Ramos (cell line): ENCODE measurements at regions not wholly inside any gene's neighbourhood (a gene's known extent, or its start where the extent isn't known, plus 50 kb on each side); places are given as distances from the start of the nearest gene placed in this dataset.
"Not testable (repeated sequence)": the region's sequence is repeated elsewhere in the genome, so short reads cannot be mapped to it uniquely, and the experiment has no call there.

Experiments used
- in situ Hi-C: fragments of 300-500 bp; cut with MboI; formaldehyde crosslinking; loops from one replicate; pipeline ENCODE4 v1.14.3; 2022; ENCODE audit warnings: low sequenced_read_pairs; ENCODE audit not compliant: unreplicated experiment

GRCh38 chr3:177336873-177337450 is 139.7 kb upstream of the TBL1XR1 start:
- in situ Hi-C loops = no loop called here

DNA sequence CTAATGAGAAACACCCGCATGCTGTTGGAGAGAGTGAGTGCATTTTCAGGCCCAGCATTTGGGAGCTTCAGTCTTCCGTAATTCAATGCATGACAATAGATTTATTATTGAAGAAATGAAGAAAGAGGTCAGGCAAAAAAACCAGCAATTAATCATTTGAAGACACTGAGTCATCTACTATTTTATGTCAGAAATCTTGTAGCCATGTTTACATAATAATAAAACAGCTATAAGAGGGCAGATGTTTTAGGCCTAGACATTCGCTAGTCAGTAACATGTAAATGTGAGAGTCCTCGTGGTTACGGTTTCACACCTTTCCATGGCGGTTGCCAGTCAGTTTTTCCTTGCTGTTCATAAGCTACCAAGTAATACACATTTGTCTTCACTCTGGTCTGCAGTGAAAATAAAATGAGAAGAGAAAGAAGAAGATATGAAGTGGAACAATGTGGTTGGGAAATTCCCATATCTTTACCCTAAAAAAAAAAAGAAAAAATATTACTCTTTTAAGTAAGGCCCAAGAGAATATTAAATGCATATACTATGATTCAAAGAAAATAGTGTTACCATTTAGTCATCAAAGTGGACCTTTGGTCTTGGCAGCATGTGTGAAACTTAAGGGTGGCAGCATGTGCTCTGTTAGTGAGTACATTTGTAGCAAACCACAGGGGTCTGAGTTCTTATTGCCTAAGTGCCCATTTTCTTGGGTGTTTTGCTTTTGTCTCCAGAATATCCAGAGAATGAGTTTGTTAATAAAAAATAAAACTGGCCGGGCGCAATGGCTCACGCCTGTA is 140.5 kb upstream of the TBL1XR1 start:
- in situ Hi-C loops = no loop called here

DNA sequence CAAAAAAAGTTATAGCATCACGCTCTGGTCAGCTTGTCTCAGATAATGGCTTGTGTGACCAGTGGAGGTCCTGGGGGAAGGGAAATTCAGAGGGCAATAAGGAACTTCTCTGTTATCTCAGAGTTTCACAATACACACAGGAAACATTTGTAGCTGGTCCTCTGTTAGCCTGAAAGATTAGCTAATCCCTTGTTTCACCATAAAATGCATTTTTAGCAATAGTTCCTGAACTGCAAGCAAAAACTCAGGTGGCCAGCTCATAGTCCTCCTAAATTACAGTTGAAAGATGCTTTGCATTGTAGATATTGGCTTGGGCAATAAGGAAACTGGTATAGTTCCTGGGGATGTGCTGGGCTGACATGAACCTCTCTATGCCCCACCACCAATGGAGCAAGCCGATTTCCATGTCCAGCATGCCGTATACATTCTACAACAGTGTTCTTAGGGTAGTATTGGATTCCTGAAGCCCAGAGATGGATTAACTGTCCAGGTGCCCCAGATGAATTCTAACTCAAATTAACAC is 141.5 kb upstream of the TBL1XR1 start:
- in situ Hi-C loops = no loop called here

GRCh38 chr3:177339220-177339703 is 142.0 kb upstream of the TBL1XR1 start:
- in situ Hi-C loops = not testable (repeated sequence)

- in situ Hi-C loops = no loop called here
Measured at GRCh38 chr3:177340243-177340830, 143.1 kb upstream of the TBL1XR1 start.

- in situ Hi-C loops = no loop called here
Measured at GRCh38 chr3:177341736-177342419, 144.6 kb upstream of the TBL1XR1 start.

- in situ Hi-C loops = no loop called here
Measured at GRCh38 chr3:177343122-177343625, 145.9 kb upstream of the TBL1XR1 start.

DNA sequence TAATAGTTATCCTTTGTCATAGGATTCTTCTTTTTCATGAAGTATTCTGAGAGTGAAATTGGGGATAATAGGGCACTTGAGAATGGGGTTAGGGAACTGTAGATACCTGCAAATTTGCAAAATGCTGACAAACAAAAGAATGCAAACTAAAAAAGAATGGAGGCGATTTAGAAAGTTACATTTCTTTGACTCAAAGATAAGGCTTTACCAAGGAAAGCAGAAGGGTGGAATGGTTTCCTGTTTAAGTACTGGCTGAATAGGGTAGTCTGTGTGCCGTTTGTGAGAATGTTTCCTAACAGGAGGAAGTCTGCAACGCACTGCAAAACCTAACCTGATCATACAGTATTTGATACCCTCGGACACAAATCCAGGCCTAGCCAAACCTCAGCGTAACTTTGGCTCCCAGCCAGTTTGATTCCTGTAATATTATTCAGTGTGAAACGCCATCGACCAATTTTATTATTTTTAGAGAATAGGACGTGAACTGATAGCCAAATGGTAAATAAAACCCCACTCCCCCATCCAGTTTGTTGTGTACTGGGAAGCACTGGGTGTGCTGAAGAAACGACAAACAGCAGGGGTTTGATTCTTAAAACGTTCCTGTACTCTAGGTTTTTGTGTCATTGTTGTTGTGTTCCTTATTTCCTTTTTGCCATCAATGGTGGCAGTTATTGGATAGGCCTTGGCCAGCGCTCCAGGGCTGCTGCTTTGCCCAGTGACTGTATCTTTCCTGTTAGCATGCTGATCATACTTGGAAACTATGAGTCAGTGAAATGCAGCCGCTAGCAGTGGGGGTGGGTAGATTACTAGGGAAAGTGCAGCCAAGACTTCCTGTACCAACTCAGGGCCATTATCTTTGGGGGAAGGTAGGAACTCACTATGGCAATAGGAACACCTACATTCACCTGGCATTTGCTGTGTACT is 148.0 kb upstream of the TBL1XR1 start:
- in situ Hi-C loops = no loop called here

DNA sequence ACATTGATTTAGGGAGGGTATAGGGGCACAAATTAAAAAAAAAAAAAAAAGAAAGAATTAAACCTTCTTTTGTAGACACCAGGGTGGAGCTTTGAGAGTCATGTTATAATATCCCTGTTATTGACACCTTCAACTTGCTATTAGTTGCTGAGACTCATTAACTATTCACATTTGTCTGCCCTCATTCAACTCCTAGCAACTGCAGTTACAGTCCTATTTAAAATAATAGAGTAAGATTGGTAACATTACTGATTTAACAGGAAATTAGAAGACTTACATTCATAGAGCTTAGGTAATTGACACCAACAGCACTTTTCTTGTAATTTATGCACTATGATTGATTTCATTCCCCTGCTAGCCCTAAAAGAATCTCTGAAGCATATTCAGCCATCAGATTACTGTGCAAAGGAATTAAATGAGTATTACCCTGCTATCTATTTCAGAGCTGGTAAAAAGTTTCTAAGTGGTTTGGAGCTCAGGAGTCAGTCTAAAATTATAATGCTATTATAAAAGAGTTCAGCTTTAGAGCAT is 148.8 kb upstream of the TBL1XR1 start:
- in situ Hi-C loops = no loop called here

- in situ Hi-C loops = no loop called here
Measured at GRCh38 chr3:177346878-177347277, 149.6 kb upstream of the TBL1XR1 start.

- in situ Hi-C loops = no loop called here
Measured at GRCh38 chr3:177347611-177348010, 150.3 kb upstream of the TBL1XR1 start.

GRCh38 chr3:177348974-177349373 is 151.7 kb upstream of the TBL1XR1 start:
- in situ Hi-C loops = no loop called here

- in situ Hi-C loops = no loop called here
Measured at GRCh38 chr3:177349384-177349783, 152.1 kb upstream of the TBL1XR1 start.

GRCh38 chr3:177350121-177350520 is 152.8 kb upstream of the TBL1XR1 start:
- in situ Hi-C loops = loop anchor here (25.0 kb wide), 1 partner anchor 288 kb away; no protein-coding TSS in a partner anchor

DNA sequence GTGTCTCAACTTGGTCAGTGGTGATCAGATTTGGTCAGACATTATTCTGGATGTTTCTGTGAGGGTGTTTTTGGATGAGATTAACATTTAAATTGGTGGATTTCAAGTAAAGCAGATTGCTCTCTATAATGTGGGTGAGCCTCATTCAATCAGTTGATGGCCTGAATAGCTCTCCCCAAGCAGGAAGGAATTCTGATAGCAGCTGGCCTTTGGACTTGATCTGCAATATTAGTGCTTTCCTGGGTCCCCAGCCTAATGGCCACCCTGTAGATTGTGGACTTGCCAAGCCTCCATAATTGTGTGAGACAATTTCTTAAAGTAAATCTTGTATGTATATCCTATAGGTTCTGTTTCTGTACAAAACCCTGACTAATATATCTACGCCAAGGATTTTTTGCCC is 153.9 kb upstream of the TBL1XR1 start:
- in situ Hi-C loops = loop anchor here (25.0 kb wide), 1 partner anchor 289 kb away; no protein-coding TSS in a partner anchor

DNA sequence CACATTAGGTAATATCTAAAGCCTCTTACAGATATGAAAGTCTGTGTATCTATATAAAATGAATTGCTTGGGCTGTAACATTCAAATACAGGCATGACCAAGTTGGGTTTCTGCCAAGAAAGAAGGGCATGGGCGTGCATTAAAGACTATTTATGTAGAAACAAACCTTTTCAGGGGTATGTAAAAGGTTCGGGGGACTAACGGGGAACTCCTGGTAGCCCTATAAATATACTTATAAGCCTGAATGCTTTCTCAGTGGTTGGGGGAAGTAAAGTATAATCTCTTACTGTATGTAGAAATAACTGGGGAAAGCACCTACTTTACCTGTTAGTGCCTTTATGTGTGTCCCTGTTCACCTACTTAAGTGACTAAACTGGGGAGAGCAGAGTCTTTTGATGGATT is 154.5 kb upstream of the TBL1XR1 start:
- in situ Hi-C loops = loop anchor here (25.0 kb wide), 1 partner anchor 289 kb away; no protein-coding TSS in a partner anchor

- in situ Hi-C loops = loop anchor here (25.0 kb wide), 1 partner anchor 290 kb away; no protein-coding TSS in a partner anchor
Measured at GRCh38 chr3:177352424-177352823, 155.1 kb upstream of the TBL1XR1 start.

DNA sequence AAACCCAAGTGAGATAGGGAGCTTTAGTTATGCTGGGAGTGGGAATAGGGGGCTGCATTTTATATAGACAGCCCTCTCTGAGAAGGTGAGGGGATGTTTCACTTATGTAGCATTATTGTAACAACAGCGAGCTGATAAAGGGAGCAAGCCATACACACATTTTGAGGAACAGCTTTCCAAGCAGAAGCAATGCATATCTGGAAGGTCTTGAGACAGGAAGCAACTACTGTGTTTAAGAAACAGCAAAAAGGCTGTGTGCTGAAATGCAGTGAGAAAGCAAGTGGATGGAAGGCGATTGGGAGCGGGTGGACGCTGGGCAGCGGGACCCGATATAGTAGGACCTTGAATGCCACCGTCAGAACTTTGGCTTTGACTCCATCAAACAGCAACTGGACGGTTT is 155.9 kb upstream of the TBL1XR1 start:
- in situ Hi-C loops = loop anchor here (25.0 kb wide), 1 partner anchor 291 kb away; no protein-coding TSS in a partner anchor

DNA sequence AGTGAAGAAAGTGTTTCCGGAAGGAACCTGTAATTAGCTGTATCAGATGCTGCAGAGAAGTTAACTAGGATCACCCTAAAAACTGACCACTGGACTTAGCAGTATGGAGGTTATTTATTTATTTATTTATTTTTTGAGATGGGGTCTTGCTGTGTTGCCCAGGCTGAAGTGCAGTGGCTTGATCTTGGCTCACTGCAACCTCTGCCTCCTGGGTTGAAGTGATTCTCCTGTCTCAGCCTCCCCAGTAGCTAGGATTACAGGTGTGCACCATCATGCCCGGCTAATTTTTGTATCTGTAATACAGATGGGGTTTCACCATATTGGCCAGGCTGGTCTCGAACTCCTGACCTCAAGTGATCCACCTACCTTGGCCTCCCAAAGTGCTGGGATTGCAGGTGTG is 156.6 kb upstream of the TBL1XR1 start:
- in situ Hi-C loops = loop anchor here (25.0 kb wide), 1 partner anchor 292 kb away; no protein-coding TSS in a partner anchor
